H9 (cell line): ENCODE measurements at regions not wholly inside any gene's neighbourhood (a gene's known extent, or its start where the extent isn't known, plus 50 kb on each side); places are given as distances from the start of the nearest gene placed in this dataset.

Source experiments
- DNase-seq: peaks from one replicate; pipeline ENCODE4 v3.0.0-alpha.2; 2017
- H2AFZ ChIP-seq: one replicate; pipeline ENCODE4 v1.6.1; 2013; ENCODE audit warnings: mild to moderate bottlenecking, low read length, control low read depth, moderate library complexity
- H2AK5ac ChIP-seq: 2 replicates; pipeline ENCODE4 v1.6.1; 2013; ENCODE audit warnings: low read length, control low read depth, mixed read lengths; ENCODE audit not compliant: insufficient read length
- H2BK120ac ChIP-seq: one replicate; pipeline ENCODE4 v1.6.1; 2013; ENCODE audit warnings: low read depth, mild to moderate bottlenecking, low read length, control low read depth, inconsistent platforms; ENCODE audit not compliant: poor library complexity, severe bottlenecking
- H2BK12ac ChIP-seq: 2 replicates; pipeline ENCODE4 v1.6.1; 2013; ENCODE audit warnings: low read length, control low read depth, mixed read lengths, low read depth; ENCODE audit not compliant: insufficient read length
- H2BK15ac ChIP-seq: 2 replicates; pipeline ENCODE4 v1.6.1; 2013; ENCODE audit warnings: low read depth, low read length, control low read depth
- H2BK20ac ChIP-seq: one replicate; pipeline ENCODE4 v1.6.1; 2013; ENCODE audit warnings: low read depth, mild to moderate bottlenecking, low read length, control low read depth, inconsistent platforms; ENCODE audit not compliant: poor library complexity, severe bottlenecking
- H2BK5ac ChIP-seq: 2 replicates; pipeline ENCODE4 v1.6.1; 2013; ENCODE audit warnings: low read length, control low read depth, mixed read lengths; ENCODE audit not compliant: insufficient read length
- H3K14ac ChIP-seq: 2 replicates; pipeline ENCODE4 v1.6.1; 2013; ENCODE audit warnings: low read length, control low read depth; ENCODE audit not compliant: insufficient read depth
- H3K18ac ChIP-seq: 2 replicates; pipeline ENCODE4 v1.6.1; 2013; ENCODE audit warnings: low read depth, mild to moderate bottlenecking, mixed read lengths, low read length, control low read depth; ENCODE audit not compliant: insufficient read length
- H3K23ac ChIP-seq: 2 replicates; pipeline ENCODE4 v1.6.1; 2013; ENCODE audit warnings: low read length, control low read depth, mixed read lengths, low read depth; ENCODE audit not compliant: insufficient read length
- H3K23me2 ChIP-seq: 2 replicates; pipeline ENCODE4 v1.6.1; 2013; ENCODE audit warnings: low read depth, mild to moderate bottlenecking, mixed read lengths, low read length, control low read depth; ENCODE audit not compliant: insufficient read length, poor library complexity, severe bottlenecking
- H3K27ac ChIP-seq: 2 replicates; pipeline ENCODE4 v1.5.1; 2013; ENCODE audit warnings: low read length, control low read depth, mixed read lengths, low read depth; ENCODE audit not compliant: insufficient read length
- H3K27me3 ChIP-seq: 2 replicates; pipeline ENCODE4 v1.6.1; 2013; ENCODE audit warnings: low read length, control low read depth, inconsistent platforms; ENCODE audit not compliant: insufficient read depth
- H3K4ac ChIP-seq: 2 replicates; pipeline ENCODE4 v1.6.1; 2013; ENCODE audit warnings: low read depth, mild to moderate bottlenecking, control low read depth, inconsistent platforms, low read length, moderate library complexity
- H3K4me1 ChIP-seq: 2 replicates; pipeline ENCODE4 v1.6.1; 2013; ENCODE audit warnings: low read length, control low read depth, inconsistent platforms; ENCODE audit not compliant: insufficient read depth
- H3K4me2 ChIP-seq: 2 replicates; pipeline ENCODE4 v1.6.1; 2013; ENCODE audit warnings: low read length, control low read depth, mixed read lengths; ENCODE audit not compliant: insufficient read length, insufficient read depth
- H3K56ac ChIP-seq: 2 replicates; pipeline ENCODE4 v1.6.1; 2013; ENCODE audit warnings: low read depth, mild to moderate bottlenecking, mixed read lengths, low read length, control low read depth; ENCODE audit not compliant: insufficient read length
- H3K79me1 ChIP-seq: 2 replicates; pipeline ENCODE4 v1.6.1; 2013; ENCODE audit warnings: low read depth, mild to moderate bottlenecking, moderate library complexity, low read length, control low read depth, inconsistent platforms; ENCODE audit not compliant: insufficient read depth, poor library complexity, severe bottlenecking
- H3K79me2 ChIP-seq: 2 replicates; pipeline ENCODE4 v1.6.1; 2013; ENCODE audit warnings: low read length, control low read depth, inconsistent platforms; ENCODE audit not compliant: insufficient read depth
- H3K9ac ChIP-seq: 2 replicates; pipeline ENCODE4 v1.6.1; 2013; ENCODE audit warnings: low read length, control low read depth, mixed read lengths; ENCODE audit not compliant: insufficient read length; ENCODE audit errors: extremely low read depth
- H3K9me3 ChIP-seq: one replicate; pipeline ENCODE4 v1.6.1; 2013; ENCODE audit warnings: low read depth, low read length, inconsistent platforms; ENCODE audit not compliant: control insufficient read depth
- H3T11ph ChIP-seq: one replicate; pipeline ENCODE4 v1.6.1; 2013; ENCODE audit warnings: mild to moderate bottlenecking, low read length, control low read depth, inconsistent platforms
- H4K20me1 ChIP-seq: one replicate; pipeline ENCODE4 v1.6.1; 2013; ENCODE audit not compliant: control insufficient read depth, insufficient read length, insufficient read depth
- H4K5ac ChIP-seq: 2 replicates; pipeline ENCODE4 v1.6.1; 2013; ENCODE audit warnings: low read depth, mild to moderate bottlenecking, mixed read lengths, low read length, control low read depth; ENCODE audit not compliant: insufficient read length
- H4K8ac ChIP-seq: replicated peaks from 2 replicates; pipeline ENCODE4 v1.6.1; 2013; ENCODE audit warnings: low read length, control low read depth, mixed read lengths, low read depth; ENCODE audit not compliant: insufficient read length
- H4K91ac ChIP-seq: 2 replicates; pipeline ENCODE4 v1.6.1; 2013; ENCODE audit warnings: low read depth, mild to moderate bottlenecking, moderate library complexity, mixed read lengths, low read length, control low read depth; ENCODE audit not compliant: insufficient read length
- H3K27ac Mint-ChIP-seq, 3 experiments: 2 replicates in 2 of 3; 3 replicates in 1 of 3; pipeline ENCODE4 v1.8.0; 2020 to 2021; ENCODE audit warnings: mixed read lengths in 3 of 3, mild to moderate bottlenecking in 1 of 3, moderate library complexity in 1 of 3
- H3K27me3 Mint-ChIP-seq: 2 replicates; pipeline ENCODE4 v1.8.0; 2021; ENCODE audit warnings: low read depth, mild to moderate bottlenecking, moderate library complexity, mixed read lengths
- H3K36me3 Mint-ChIP-seq, 3 experiments: 2 replicates in 2 of 3; 3 replicates in 1 of 3; pipeline ENCODE4 v1.8.0; 2020 to 2021; ENCODE audit warnings: low read depth in 3 of 3, mixed read lengths in 3 of 3; ENCODE audit not compliant: insufficient read depth in 1 of 3
- H3K4me1 Mint-ChIP-seq, 2 experiments: 2 replicates each; pipeline ENCODE4 v1.8.0; 2020; ENCODE audit warnings: mixed read lengths in 2 of 2
- H3K4me3 Mint-ChIP-seq, 2 experiments: 2 replicates in 1 of 2; 3 replicates in 1 of 2; pipeline ENCODE4 v1.8.0; 2020 to 2021; ENCODE audit warnings: mild to moderate bottlenecking in 2 of 2, mixed read lengths in 2 of 2, moderate library complexity in 1 of 2
- H3K9me3 Mint-ChIP-seq, 2 experiments: 2 replicates in 1 of 2; 3 replicates in 1 of 2; pipeline ENCODE4 v1.8.0; 2020; ENCODE audit warnings: mild to moderate bottlenecking in 2 of 2, mixed read lengths in 2 of 2, moderate library complexity in 1 of 2
- CTCF ChIP-seq: fragments of 200-600 bp; sonication (generic); conservative IDR thresholded peaks from 3 replicates; pipeline ENCODE4 v1.8.0; 2021; ENCODE audit warnings: antibody characterized with exemption, mild to moderate bottlenecking
- WGBS: extraction: QIAGEN DNeasy Blood & Tissue Kit; methylation state at CpG from one replicate; pipeline ENCODE4 v1.1.7; 2013; ENCODE audit warnings: missing lambda C conversion rate, low lambda C conversion rate, mixed read lengths; ENCODE audit not compliant: insufficient read length; ENCODE audit errors: extremely low coverage; 5-methylcytosine and 5-hydroxymethylcytosine counted together

GRCh38 chr12:4137015-4137414, 136.5 kb upstream of the CCND2 start:
- H3K4me2 ChIP-seq: no peak overlapping the region
- no peaks in the 10 kb centered on the region for H3K79me1 ChIP-seq
- no peak for DNase-seq
- H2AFZ ChIP-seq: no peak overlapping the region
- no peak overlapping the region for H3K9ac ChIP-seq
- no peak overlapping the region for H4K5ac ChIP-seq
- no peak for TF ChIP-seq CTCF
- H2BK5ac ChIP-seq: no peak overlapping the region
- H4K20me1 ChIP-seq: no peaks in the 10 kb centered on the region
- H3K9me3 ChIP-seq: no peaks in the 10 kb centered on the region
- no peak overlapping the region for H3T11ph ChIP-seq
- no peak overlapping the region for H3K4ac ChIP-seq
- H3K27me3 ChIP-seq: no peaks in the 10 kb centered on the region
- no peaks in the 10 kb centered on the region for H3K27me3 Mint-ChIP-seq
- peaks cover 27% of the 10 kb centered on the region; the same call in 1 of the 2 replicates for H3K4me1 ChIP-seq
- no peak overlapping the region for H2BK120ac ChIP-seq
- H3K23ac ChIP-seq: no peak overlapping the region
- H3K23me2 ChIP-seq: peaks cover 4% of the 10 kb centered on the region
- peaks cover 68 to 75% of the 10 kb centered on the region in 2 experiments for H3K4me1 Mint-ChIP-seq
- H4K8ac ChIP-seq: no peak overlapping the region
- H3K79me2 ChIP-seq: no peaks in the 10 kb centered on the region
- H3K18ac ChIP-seq: no peak overlapping the region
- H2BK15ac ChIP-seq: no peak overlapping the region
- no peak overlapping the region for H2BK12ac ChIP-seq
- no peak overlapping the region for H2BK20ac ChIP-seq
- H3K56ac ChIP-seq: no peak overlapping the region
- H4K91ac ChIP-seq: no peak overlapping the region
- no peaks in the 10 kb centered on the region for H3K9me3 Mint-ChIP-seq
- H3K14ac ChIP-seq: no peak overlapping the region
- no peak overlapping the region for H3K27ac Mint-ChIP-seq
- no peak overlapping the region for H3K27ac ChIP-seq
- no CpG with 5 or more reads among the region's 5 CpGs for WGBS
- no peak overlapping the region for H3K4me3 Mint-ChIP-seq
- H3K36me3 Mint-ChIP-seq: no peaks in the 10 kb centered on the region; a peak in 1 of 7 replicates
- H2AK5ac ChIP-seq: no peak overlapping the region
